GM18858 (cell line): ENCODE measurements at regions not wholly inside any gene's neighbourhood (a gene's known extent, or its start where the extent isn't known, plus 50 kb on each side); places are given as distances from the start of the nearest gene placed in this dataset.
"Not testable (repeated sequence)": the region's sequence is repeated elsewhere in the genome, so short reads cannot be mapped to it uniquely, and the experiment has no call there.

ENCODE experiments used
- ATAC-seq: cut with Tn5 transposase; IDR thresholded peaks from one replicate; pipeline ENCODE4 v1.9.1; 2021; ENCODE audit not compliant: unreplicated experiment

DNA sequence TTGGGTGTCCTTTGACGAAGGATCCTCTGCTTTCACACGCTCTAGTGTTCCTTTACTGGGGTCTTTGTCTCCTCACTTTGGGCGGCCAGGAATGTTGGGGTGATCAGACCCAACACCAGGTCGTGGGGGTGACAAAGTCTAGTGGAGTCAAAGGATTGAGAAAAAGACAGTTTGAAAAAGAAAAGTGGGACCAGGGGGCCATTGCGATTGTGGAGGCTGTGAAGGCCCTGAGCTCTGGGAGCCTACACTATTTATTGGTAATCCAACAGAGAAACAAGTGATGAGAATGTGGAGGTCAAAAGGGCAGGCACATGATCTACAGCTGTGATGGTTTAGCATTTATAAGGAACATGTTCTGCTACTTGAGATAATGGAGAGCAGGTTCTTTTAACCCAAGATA lies 287.1 kb upstream of the MTPN start:
- ATAC-seq = not testable (repeated sequence)

DNA sequence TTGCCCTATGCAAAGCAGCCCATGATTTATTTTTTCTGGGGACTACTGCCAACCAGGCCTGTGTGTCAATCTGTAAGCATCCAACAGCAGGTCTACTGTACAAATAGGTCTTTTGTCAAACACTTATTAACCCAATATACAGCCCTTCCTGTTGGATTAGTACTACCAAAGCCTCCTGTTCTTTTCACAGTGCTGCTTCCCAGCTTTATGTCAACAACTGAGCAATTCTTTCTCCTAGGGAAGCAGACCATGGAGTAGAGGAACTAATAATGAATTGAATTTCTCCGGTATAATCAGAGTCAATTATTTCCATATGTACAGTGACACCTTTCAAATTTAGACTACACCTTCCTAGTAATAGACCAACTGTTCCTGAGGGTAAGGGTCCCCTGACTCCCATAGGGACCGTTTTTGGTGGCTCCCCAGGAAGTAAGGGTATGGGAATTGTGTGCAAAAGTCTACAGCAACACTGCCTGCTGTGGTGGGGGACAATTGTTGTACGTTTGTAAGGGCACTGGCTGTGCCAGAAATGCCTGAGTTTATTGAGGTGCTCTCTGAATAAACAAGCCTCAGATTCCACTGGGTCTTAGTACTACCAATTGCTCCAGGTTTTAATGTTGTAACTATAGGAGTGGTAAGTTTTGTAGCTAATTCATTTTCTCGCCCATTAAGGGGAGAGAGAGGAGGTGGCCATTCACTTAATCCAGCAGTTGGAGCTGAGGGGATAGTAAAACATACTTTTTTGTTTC lies 286.1 kb upstream of the MTPN start:
- not testable (repeated sequence) for ATAC-seq

DNA sequence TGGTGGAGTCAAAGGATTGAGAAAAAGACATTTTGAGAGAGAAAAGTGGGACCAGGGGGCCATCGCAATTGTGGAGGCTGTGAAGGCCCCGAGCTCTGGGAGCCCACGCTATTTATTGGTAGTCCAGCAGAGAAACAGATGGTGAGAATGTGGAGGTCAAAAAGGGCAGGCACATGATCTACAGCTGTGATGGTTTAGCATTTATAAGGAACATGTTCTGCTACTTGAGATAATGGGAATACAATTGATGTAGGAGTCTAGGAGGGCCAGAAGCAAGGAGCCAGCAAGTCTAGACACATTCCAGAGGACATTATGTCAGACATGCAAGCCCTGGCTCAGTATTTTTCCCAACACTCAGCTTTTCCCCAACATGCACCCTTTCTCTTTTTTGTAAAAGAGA lies 283.4 kb upstream of the MTPN start:
- ATAC-seq = not testable (repeated sequence)

DNA sequence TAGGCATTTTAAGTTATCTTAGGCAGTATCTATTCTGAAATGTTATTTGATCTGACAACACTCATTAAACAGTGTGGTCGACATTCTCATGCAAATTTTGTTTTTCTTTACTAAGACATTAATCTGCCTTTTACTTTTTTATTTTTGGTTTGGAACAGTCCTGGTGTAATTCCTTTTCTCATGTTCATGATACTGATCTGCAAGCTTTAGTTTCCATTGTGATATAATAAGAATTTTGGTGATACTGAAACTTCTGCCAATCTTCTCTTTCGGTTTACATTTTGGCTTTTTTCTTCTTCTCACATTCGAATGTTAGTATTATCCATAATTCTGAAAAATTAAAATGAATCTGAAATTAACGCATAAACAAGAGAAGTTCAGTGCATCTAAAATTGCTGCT lies 281.9 kb upstream of the MTPN start:
- ATAC-seq = no peak

DNA sequence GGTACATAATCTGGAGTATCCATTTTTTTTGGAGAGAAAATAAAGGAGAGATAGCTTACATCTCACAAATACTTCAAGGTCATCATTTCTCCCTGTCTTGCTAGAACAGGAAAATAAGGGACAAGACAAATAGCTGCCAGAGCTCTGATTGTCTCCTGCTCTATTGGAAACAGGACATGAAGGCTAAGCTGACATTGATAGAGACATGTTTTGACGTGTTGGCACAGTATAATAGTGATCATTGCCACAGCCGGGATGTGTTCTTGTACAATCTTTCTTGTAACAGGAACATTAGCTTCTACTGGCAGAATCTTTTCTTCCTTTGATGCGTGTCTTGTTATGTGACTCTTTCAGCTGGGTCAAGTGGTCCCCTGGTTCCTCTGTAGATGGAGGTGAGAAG lies 279.3 kb upstream of the MTPN start:
- ATAC-seq = no peak

DNA sequence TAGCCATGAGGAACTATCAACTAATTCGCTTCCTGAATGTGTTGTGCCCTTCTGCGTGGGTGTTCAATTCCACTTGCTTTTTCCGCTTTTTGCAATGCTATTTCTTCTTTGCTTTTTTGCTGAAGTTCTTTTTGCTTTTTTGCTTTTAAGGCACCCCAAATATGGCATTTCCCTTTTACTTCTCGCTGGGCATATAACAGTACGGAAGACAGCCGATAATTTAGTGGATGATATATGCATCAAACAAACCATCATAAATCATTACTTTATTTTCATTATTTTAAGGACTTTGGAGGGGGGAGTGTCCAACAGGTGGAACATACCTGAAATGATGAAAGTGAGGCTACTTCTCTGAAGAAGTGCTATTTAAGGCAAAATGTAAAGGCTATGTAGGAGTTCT lies 277.0 kb upstream of the MTPN start:
- no peak for ATAC-seq

DNA sequence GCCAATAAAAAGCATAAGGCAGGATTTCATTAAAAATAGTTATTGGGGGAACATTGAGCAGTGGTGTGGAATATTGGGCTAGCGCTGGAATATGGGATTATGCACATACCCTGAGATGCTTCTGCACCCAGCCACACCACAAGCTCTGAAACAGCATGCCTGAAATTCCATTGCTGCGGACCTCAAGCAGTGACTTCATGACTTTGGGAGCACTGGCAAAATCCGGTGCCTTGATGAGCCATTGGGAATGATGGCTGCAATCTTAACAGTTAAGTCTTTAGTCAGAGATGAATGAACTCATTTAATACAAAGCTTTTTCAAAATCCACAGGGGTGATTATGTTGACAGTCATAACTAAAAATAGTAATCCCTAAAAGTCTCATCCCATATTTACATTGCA lies 274.7 kb upstream of the MTPN start:
- ATAC-seq = no peak

DNA sequence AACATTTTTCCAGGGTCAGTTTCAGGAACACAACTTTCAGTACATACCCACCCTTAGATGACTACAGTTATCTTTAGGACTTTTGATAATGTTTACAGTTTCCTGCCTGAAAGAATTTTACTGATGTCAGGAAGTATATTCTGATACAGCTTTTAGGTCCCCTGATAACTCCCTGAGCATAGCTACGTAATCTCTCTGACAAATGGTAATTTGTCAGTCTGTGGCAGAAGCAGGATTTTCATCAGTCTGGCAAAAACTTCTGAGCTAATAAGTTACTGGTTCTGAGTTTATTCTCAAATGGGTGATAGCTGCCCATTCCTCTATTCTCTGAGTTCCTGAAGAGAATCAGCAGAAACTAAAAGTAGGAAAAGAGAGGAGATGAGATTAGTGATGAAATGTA lies 270.1 kb upstream of the MTPN start:
- no peak for ATAC-seq

DNA sequence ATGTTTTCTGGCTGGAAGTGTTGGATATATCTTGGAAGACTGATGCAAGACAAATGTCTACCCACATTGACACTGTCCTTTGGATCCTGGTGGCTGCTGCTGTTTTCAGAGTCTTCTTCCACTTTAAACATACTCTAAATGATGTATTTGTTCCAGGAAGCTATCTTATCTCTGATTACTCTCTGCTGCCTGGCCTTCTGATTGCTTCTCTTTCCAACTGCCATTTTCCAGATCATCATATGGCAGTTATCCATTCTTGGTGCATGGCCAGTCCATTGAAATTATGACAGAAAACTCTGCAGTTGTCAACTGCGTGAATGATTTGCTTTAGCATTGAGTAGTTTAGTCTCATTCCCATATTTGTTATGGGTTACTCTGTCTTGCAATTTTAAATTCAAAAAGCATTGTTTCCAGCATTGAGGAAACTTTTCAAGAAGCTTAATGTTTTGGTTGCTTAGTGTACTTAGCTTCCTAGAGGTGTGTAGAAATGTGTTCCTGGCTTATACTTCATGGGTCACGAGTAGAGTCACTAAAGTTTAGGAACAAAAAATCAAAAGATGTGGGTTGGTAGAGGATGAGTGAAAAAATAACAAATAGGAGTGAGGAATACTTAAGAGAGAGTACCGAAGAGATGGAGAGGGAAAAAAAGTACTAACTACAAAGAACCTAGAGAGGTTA lies 268.3 kb upstream of the MTPN start:
- ATAC-seq = no peak

DNA sequence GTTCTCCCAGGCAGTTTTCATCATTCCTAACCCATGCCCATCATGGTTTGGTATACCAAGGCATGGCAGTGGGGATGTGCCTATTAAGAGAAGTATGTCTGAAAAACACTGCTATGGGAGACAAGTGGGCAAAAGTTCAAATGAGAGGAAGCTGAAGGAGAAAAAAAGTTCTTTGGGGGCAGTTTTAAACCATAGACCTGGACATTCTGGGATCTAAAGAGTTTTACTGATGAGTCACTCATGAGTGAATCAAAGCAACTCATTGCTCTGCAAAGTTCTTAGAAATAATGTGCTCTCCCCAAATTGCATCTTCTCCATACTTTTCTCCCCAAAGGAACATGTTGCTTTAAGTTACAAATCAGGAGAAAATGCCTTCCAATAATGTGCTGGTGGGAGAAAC lies 256.9 kb upstream of the MTPN start:
- ATAC-seq = no peak

DNA sequence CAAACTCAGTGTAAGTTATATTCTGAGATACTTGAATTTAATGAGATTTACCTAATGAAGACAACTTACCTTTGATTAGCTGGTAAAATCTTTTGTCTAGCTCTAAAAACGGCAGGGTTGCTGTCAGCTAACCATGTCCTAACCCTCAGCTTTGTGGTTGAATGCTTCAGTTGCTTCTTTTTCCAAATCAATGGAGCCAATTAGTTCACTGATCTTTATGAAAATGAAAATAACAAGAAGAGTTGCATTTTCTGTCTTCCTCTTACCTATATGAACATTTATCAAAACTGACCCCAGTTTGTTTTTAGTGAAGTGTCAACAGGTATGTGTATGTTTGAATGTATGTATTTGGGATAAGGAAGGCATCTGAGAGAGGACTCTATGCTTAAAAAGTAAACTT lies 253.1 kb upstream of the MTPN start:
- ATAC-seq = no peak

DNA sequence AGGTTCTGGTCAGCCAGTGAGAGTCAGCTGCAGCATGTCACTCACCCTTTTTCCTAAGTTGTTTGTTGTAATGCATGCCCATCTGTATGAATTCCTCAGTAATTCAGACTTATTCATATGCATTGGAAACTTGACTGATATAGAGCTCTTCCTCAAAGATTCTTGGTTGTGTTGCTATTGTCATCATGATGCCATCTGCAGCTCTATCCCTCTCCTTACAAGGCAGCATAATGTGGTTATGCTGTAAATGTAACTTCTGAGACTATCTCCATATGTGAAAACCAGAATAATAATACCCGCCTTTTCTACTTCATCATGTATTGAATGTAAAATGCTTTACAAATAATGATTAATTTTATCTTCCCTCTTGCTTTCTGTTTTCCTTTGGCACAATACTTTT lies 252.6 kb upstream of the MTPN start:
- no peak for ATAC-seq

DNA sequence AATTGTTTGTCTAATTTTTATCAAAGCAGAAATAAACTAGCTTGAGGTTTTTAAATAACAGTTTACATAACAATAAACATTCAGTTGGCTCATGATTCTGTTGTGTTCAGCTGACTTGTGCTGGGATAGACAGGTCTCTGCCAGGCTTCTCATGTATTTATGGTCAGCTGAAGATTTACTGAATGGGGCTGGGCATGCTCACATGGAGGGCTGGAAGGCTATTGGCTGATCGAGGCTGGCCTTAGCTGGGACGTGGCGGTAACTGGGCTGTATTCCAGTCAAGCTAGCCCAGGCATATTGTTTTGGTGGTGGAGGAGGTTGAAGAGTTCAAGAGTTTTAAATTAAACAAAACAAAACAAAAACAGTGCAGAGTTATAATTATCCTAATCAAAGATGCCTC lies 251.0 kb upstream of the MTPN start:
- no peak for ATAC-seq

DNA sequence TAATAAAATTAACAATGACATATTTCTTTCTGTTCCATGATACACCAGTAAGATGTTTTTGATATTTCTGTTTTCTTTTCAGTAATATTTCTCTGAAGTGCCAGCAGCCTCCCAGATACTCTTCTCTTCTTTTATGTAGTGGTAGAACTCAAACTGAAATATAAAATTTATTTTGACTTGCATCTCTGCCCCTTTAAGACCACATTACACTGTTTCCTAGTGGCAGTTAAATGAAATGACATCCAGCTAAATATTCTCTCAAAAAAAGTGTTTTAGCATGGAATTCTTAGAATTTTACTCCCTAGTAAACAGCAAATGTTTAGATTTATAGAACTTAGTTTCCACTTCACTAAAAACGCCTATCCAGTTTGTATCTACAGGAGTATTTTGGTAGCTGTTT lies 237.2 kb upstream of the MTPN start:
- no peak for ATAC-seq

DNA sequence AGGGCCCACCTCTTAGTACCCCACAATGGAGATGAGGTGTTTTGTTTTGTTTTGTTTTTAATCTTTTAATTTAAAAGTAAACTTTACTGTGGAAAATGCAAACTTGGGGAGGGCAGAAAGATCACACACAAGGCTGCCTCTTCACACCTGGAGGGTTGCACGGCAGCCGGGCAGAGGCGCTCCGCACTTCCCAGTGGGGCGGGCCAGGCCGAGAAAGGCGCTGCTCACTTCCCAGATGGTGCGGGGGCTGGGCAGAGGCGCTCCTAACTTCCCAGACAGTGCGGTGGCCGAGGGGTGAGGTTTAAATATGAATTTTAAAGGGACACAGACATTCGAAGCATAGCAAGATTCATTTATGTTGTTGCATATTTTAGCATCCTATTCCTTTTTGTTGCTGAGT lies 235.9 kb upstream of the MTPN start:
- no peak for ATAC-seq

DNA sequence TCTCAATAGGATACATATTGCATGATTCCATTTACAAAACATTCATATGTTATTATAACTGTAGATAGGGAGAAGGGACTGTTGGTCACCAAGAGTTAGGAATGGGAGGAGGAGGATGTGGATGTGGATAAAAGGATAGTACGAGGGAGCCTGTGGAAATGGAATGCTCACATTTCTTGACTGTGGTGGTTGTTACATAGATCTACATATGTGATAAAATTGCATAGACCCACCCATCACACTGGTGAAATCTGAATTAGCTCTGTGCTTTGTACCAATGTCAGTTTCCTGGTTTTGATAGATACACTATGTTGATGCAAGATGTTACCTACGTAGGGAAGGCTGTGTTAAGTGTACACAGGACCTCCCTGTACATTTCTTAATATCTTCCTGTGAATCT lies 233.5 kb upstream of the MTPN start:
- no peak for ATAC-seq

DNA sequence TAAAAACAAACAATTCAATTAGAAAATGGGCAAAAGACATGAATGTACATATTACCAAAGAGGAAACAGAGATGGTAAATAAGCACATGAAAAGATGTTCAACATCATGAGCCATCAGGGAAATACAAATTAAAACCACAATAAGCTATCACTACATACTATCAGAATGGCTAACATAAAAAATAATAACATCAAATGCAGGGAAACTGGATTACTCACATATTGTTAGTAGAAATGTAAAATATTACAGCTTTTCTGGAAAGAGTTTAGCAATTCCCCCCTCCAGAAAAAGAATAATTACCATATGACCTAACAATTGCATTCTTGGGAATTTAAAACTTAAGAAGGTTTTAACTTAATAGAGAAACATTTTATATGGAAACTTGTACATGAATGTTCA lies 232.9 kb upstream of the MTPN start:
- ATAC-seq = no peak

DNA sequence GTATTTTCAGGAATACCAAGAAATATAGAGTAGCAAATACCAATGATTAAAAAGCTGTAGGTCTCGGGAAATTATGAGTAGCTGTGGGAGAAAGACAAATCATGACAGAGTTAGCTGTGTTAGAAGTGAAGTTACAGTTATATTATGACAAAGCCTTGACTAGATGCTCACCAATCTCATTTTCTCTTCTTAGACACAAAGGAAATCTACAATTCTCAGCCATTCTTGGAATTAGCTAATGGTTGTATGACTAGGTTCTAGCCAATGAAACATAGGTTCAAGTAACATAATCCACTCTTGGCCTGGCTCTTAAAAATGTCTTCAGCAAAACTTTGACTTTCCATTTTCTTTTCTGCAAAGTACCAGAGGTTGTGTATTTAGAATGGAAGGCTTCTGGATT lies 228.8 kb upstream of the MTPN start:
- no peak for ATAC-seq

DNA sequence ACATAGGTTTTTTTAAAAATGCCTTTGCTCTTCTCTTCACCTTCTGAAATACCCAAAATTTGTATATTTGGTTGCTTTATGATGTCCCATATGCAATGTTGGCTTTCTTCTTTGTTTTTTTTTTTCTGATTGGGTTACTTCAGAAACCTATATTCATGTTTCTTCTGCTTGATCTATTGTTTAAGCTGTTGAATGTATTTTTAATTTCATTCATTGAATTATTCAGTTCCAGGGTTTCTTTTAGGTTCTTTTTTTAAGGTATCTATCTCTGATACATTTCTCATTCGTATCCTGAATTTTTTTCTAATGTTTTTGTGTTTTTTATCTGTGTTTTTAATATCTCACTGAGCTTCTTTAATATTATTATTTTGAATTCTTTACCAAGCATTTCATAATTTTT lies 221.0 kb upstream of the MTPN start:
- no peak for ATAC-seq

DNA sequence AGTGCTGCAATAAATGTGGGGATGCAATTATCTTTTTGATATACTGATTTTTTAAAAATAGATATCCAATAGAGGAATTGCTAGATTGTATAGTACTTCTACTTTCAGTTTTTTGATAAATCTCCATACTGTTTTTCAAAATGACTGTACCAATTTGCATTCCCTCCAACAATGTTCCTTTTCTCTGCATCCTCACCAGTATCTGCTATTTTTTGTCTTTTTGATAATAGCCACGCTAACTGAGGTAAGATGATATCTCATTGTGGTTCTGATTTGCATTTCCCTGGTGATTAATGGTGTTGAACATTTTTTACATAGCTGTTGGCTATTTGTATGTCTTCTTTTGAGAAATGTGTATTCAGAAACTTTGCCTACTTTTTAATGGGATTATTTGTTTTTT lies 217.7 kb upstream of the MTPN start:
- no peak for ATAC-seq

DNA sequence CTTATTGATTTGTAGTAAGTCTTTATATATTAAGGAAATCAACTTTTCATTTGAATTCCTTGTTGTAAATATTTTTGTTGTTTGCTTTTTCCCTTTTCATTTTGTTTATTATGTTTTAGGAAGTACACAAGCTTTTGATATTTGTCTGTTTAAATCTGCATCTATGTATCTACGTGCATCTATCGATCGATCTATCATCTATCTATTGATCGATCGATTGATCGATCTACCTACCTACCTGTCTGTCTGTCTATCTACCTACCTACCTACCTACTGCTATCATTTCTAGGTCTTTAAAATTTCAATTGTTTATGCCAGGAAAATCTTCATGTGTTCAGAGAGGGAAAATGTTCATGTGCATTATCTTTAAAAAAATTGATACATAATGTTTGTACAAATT lies 216.8 kb upstream of the MTPN start:
- no peak for ATAC-seq

DNA sequence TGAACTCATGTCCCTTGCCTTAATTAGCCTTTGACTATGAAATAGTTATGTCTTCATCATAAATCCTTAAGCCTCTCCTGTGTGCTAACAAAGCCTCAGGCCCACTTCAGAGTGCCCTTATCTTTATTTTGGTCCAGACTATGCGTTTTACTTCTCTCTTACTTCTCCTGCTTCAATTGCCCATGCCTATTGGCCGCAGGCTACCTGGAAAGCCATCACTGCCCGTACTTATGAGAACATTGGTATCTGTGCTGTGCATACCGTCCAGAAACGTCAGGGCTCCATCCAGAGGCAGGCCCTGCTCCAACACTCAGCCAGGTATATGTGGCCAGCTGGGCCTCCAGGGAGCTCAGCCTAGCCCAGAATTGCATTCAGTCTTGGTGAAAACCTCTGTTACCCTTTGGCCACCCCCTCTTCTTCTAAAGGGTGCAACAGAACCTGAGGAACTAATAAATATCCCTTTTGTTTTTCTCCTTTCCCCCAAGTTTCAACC lies 212.4 kb upstream of the MTPN start:
- no peak for ATAC-seq

DNA sequence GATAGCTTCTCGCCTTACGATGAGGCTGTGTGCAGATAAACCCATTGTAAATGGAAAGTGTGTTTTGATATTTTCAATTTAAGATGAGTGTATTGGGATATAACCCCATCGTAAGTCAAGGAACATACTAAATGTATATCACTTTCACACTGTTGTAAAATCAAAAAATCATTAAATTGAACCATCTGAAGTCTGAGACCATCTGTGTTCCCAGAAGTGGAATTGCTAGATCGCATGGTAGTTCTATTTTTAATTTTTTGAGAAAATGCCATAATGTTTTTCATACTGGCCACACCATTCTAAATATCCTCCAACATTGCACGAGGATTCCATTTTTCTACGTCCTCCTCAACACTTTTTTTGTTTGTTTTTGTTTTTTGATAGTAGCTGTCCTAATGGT lies 209.1 kb upstream of the MTPN start:
- no peak for ATAC-seq
